Neural cell (in vitro differentiated cells): ENCODE measurements at regions not wholly inside any gene's neighbourhood (a gene's known extent, or its start where the extent isn't known, plus 50 kb on each side); places are given as distances from the start of the nearest gene placed in this dataset.

Experiments used
- H2AFZ ChIP-seq: fragments of 200-600, 300-800 bp; sonication (generic), shearing (Covaris generic); 2 replicates; pipeline ENCODE4 v1.6.0; 2014; ENCODE audit warnings: low read depth, mild to moderate bottlenecking, antibody characterized with exemption, low read length, moderate library complexity
- H3F3A ChIP-seq: fragments of 200-600 bp; shearing (Covaris generic); 2 replicates; pipeline ENCODE4 v1.6.1; 2016; ENCODE audit warnings: mild to moderate bottlenecking, moderate library complexity, mixed read lengths, antibody characterized with exemption, low read length; ENCODE audit not compliant: insufficient read depth, poor library complexity, severe bottlenecking
- H3K27ac ChIP-seq: fragments of 200-600, 300-800 bp; sonication (generic), shearing (Covaris generic); 2 replicates; pipeline ENCODE4 v1.5.1; 2014; ENCODE audit warnings: mild to moderate bottlenecking, low read length, moderate library complexity
- H3K27me3 ChIP-seq: fragments of 300-800, 200-600 bp; sonication (generic), shearing (Covaris generic); 2 replicates; pipeline ENCODE4 v1.6.0; 2014; ENCODE audit warnings: mild to moderate bottlenecking, low read depth, low read length, moderate library complexity; ENCODE audit not compliant: insufficient read depth
- H3K36me3 ChIP-seq: fragments of 300-800, 200-600 bp; sonication (generic), shearing (Covaris generic); 2 replicates; pipeline ENCODE4 v1.5.1; 2014; ENCODE audit warnings: mild to moderate bottlenecking, antibody characterized with exemption, low read length, moderate library complexity; ENCODE audit not compliant: insufficient read depth
- H3K4me2 ChIP-seq: fragments of 300-800, 200-600 bp; sonication (generic), shearing (Covaris generic); 2 replicates; pipeline ENCODE4 v1.6.0; 2014; ENCODE audit warnings: mild to moderate bottlenecking, low read length
- H3K4me3 ChIP-seq: fragments of 300-800, 200-600 bp; sonication (generic), shearing (Covaris generic); 2 replicates; pipeline ENCODE4 v1.5.1; 2014; ENCODE audit warnings: mild to moderate bottlenecking, low read length, moderate library complexity
- H3K79me2 ChIP-seq: fragments of 200-600 bp; shearing (Covaris generic); replicated peaks from 2 replicates; pipeline ENCODE4 v1.6.0; 2014; ENCODE audit warnings: mild to moderate bottlenecking, low read length, moderate library complexity; ENCODE audit not compliant: insufficient read depth
- H3K9ac ChIP-seq: fragments of 300-800, 200-600 bp; sonication (generic), shearing (Covaris generic); 2 replicates; pipeline ENCODE4 v1.6.1; 2016; ENCODE audit warnings: mild to moderate bottlenecking, low read length, mixed read lengths
- H3K9me2 ChIP-seq: fragments of 200-600 bp; shearing (Covaris generic); 2 replicates; pipeline ENCODE4 v1.6.1; 2016; ENCODE audit warnings: mild to moderate bottlenecking, low read length, mixed read lengths; ENCODE audit not compliant: insufficient read depth
- H3K9me3 ChIP-seq: fragments of 200-600, 300-800 bp; sonication (generic), shearing (Covaris generic); 2 replicates; pipeline ENCODE4 v1.6.1; 2016; ENCODE audit warnings: mild to moderate bottlenecking, mixed run types, low read length, moderate library complexity, mixed read lengths
- H4K20me1 ChIP-seq: fragments of 200-600 bp; shearing (Covaris generic); 2 replicates; pipeline ENCODE4 v1.6.1; 2016; ENCODE audit warnings: mild to moderate bottlenecking, mixed run types; ENCODE audit not compliant: insufficient read depth
- EP300 ChIP-seq: fragments of 450-650 bp; conservative IDR thresholded peaks from 2 replicates; pipeline ENCODE4 v1.6.1; 2014; ENCODE audit warnings: antibody characterized with exemption, mild to moderate bottlenecking, moderate library complexity; ENCODE audit not compliant: poor library complexity, severe bottlenecking
- EZH2 ChIP-seq: fragments of 200-600, 300-800 bp; shearing (Covaris generic), sonication (generic); IDR thresholded peaks from 2 replicates; pipeline ENCODE4 v1.6.1; 2014; ENCODE audit warnings: antibody characterized with exemption, low read length, borderline replicate concordance, mild to moderate bottlenecking; ENCODE audit not compliant: insufficient read depth, poor library complexity, severe bottlenecking
- MXI1 ChIP-seq: fragments of 450-650 bp; conservative IDR thresholded peaks from 2 replicates; pipeline ENCODE4 v1.6.1; 2014; ENCODE audit warnings: antibody characterized with exemption, mild to moderate bottlenecking; ENCODE audit not compliant: poor library complexity, severe bottlenecking
- POLR2AphosphoS5 ChIP-seq: IDR thresholded peaks from 2 replicates; pipeline ENCODE4 v1.6.1; 2012
- RAD21 ChIP-seq: fragments of 450-650 bp; conservative IDR thresholded peaks from 2 replicates; pipeline ENCODE4 v1.6.1; 2014; ENCODE audit warnings: antibody characterized with exemption, mild to moderate bottlenecking, moderate library complexity
- SMC3 ChIP-seq: fragments of 450-650 bp; conservative IDR thresholded peaks from 2 replicates; pipeline ENCODE4 v1.6.1; 2014; ENCODE audit warnings: antibody characterized with exemption, mild to moderate bottlenecking, moderate library complexity; ENCODE audit not compliant: poor library complexity
- TAF1 ChIP-seq: IDR thresholded peaks from 2 replicates; pipeline ENCODE4 v1.6.1; 2012; ENCODE audit warnings: low read depth
- TF ChIP-seq, protein P1 (sequence below): fragments of 450-650 bp; IDR thresholded peaks from 2 replicates; pipeline ENCODE4 v1.5.1; 2014; ENCODE audit warnings: antibody characterized with exemption, mild to moderate bottlenecking, moderate library complexity; ENCODE audit not compliant: poor library complexity, severe bottlenecking
- TF ChIP-seq, protein P2 (sequence below): IDR thresholded peaks from 2 replicates; pipeline ENCODE4 v1.6.1; 2012; ENCODE audit warnings: borderline replicate concordance

DNA sequence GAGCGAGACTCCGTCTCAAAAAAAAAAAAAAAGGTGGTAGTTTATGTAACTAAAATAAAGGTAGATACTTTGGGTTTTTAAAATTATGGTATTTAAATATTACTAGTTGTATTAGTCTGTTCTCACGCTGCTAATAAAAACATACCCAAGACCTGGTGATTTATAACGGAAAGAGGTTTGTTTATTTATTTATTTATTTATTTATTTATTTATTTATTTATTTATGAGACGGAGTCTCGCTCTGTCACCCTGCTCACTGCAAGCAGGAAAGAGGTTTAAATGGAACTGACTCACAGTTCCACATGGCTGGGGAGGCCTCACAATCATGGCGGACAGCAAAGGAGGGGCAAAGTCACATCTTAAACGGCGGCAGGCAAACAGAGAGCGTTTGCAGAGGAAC is 196.0 kb downstream of the CALCRL start:
- H3K27me3 ChIP-seq = no peaks in the 10 kb centered on the region
- no peak overlapping the region for H2AFZ ChIP-seq
- no peaks in the 10 kb centered on the region for H4K20me1 ChIP-seq
- no peaks in the 10 kb centered on the region for H3K36me3 ChIP-seq
- no peak overlapping the region for H3K4me3 ChIP-seq
- no peak overlapping the region for H3K9ac ChIP-seq
- H3K9me3 ChIP-seq = no peaks in the 10 kb centered on the region
- no peaks in the 10 kb centered on the region for H3K9me2 ChIP-seq
- no peaks in the 10 kb centered on the region for H3K79me2 ChIP-seq
- TF ChIP-seq EP300 (no peak), SMC3 (no peak), MXI1 (no peak), TAF1 (no peak), EZH2 (no peak), POLR2AphosphoS5 (no peak)
- TF ChIP-seq, protein P1, sequence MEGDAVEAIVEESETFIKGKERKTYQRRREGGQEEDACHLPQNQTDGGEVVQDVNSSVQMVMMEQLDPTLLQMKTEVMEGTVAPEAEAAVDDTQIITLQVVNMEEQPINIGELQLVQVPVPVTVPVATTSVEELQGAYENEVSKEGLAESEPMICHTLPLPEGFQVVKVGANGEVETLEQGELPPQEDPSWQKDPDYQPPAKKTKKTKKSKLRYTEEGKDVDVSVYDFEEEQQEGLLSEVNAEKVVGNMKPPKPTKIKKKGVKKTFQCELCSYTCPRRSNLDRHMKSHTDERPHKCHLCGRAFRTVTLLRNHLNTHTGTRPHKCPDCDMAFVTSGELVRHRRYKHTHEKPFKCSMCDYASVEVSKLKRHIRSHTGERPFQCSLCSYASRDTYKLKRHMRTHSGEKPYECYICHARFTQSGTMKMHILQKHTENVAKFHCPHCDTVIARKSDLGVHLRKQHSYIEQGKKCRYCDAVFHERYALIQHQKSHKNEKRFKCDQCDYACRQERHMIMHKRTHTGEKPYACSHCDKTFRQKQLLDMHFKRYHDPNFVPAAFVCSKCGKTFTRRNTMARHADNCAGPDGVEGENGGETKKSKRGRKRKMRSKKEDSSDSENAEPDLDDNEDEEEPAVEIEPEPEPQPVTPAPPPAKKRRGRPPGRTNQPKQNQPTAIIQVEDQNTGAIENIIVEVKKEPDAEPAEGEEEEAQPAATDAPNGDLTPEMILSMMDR = no peak
- H3F3A ChIP-seq = no peaks in the 10 kb centered on the region
- no peak overlapping the region for H3K27ac ChIP-seq
- no peak overlapping the region for H3K4me2 ChIP-seq

DNA sequence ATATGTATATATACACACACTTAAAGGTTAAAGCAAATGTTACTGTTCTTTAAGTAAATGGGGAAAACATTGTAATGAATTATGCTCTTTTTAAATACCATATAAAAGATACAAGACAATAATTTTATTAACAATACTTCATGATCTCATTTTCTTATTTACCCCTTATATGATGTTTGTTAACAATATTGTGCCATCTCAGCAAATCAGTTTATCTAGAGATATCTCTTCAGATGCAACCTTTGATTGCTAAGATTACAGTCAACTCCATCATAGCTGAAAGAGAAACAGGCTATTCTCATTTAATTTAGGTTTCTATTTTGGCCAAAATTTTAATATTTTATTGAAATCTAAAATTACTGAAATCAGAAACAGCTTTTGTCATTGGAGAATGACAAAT is 197.9 kb downstream of the CALCRL start:
- H3K36me3 ChIP-seq = no peaks in the 10 kb centered on the region
- no peak overlapping the region for H3K4me3 ChIP-seq
- H3K27me3 ChIP-seq = no peaks in the 10 kb centered on the region
- no peaks in the 10 kb centered on the region for H4K20me1 ChIP-seq
- H3F3A ChIP-seq = no peaks in the 10 kb centered on the region
- no peak overlapping the region for H2AFZ ChIP-seq
- H3K27ac ChIP-seq = no peak overlapping the region
- TF ChIP-seq EP300 (no peak), SMC3 (no peak), RAD21 (no peak), EZH2 (no peak), TAF1 (no peak), MXI1 (no peak), POLR2AphosphoS5 (no peak)
- TF ChIP-seq, protein P1 = no peak
- TF ChIP-seq, protein P2, sequence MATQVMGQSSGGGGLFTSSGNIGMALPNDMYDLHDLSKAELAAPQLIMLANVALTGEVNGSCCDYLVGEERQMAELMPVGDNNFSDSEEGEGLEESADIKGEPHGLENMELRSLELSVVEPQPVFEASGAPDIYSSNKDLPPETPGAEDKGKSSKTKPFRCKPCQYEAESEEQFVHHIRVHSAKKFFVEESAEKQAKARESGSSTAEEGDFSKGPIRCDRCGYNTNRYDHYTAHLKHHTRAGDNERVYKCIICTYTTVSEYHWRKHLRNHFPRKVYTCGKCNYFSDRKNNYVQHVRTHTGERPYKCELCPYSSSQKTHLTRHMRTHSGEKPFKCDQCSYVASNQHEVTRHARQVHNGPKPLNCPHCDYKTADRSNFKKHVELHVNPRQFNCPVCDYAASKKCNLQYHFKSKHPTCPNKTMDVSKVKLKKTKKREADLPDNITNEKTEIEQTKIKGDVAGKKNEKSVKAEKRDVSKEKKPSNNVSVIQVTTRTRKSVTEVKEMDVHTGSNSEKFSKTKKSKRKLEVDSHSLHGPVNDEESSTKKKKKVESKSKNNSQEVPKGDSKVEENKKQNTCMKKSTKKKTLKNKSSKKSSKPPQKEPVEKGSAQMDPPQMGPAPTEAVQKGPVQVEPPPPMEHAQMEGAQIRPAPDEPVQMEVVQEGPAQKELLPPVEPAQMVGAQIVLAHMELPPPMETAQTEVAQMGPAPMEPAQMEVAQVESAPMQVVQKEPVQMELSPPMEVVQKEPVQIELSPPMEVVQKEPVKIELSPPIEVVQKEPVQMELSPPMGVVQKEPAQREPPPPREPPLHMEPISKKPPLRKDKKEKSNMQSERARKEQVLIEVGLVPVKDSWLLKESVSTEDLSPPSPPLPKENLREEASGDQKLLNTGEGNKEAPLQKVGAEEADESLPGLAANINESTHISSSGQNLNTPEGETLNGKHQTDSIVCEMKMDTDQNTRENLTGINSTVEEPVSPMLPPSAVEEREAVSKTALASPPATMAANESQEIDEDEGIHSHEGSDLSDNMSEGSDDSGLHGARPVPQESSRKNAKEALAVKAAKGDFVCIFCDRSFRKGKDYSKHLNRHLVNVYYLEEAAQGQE = no peak
- H3K9me2 ChIP-seq = no peaks in the 10 kb centered on the region
- no peak overlapping the region for H3K9ac ChIP-seq
- H3K4me2 ChIP-seq = no peak overlapping the region
- H3K9me3 ChIP-seq = no peaks in the 10 kb centered on the region
- no peaks in the 10 kb centered on the region for H3K79me2 ChIP-seq
